SK-N-MC (cell line): ENCODE measurements at regions not wholly inside any gene's neighbourhood (a gene's known extent, or its start where the extent isn't known, plus 50 kb on each side); places are given as distances from the start of the nearest gene placed in this dataset.

Source experiments
- DNase-seq: peaks from one replicate; pipeline ENCODE4 v3.0.0-alpha.2; 2011; ENCODE audit warnings: low read depth, low spot score
- H3K27ac ChIP-seq: fragments of 200-600 bp; sonication (generic); 2 replicates; pipeline ENCODE4 v1.5.1; 2016; ENCODE audit warnings: mixed run types
- H3K36me3 ChIP-seq: fragments of 200-600 bp; sonication (generic); 2 replicates; pipeline ENCODE4 v1.6.1; 2017; ENCODE audit warnings: antibody characterized with exemption, low read length, mixed read lengths; ENCODE audit not compliant: insufficient read depth
- H3K4me3 ChIP-seq: fragments of 200-600 bp; sonication (generic); 2 replicates; pipeline ENCODE4 v1.5.1; 2016
- H3K9ac ChIP-seq: fragments of 200-600 bp; sonication (generic); 2 replicates; pipeline ENCODE4 v1.8.0; 2017; ENCODE audit warnings: mixed run types, mixed read lengths; ENCODE audit not compliant: insufficient read length
- H3K9me3 ChIP-seq: fragments of 200-600 bp; sonication (generic); 2 replicates; pipeline ENCODE4 v1.6.1; 2017; ENCODE audit warnings: low read depth, mild to moderate bottlenecking, antibody characterized with exemption, low read length, moderate library complexity, mixed read lengths
- EZH2 ChIP-seq: fragments of 200-600 bp; sonication (generic); IDR thresholded peaks from one replicate; pipeline ENCODE4 v1.6.1; 2017; ENCODE audit warnings: antibody characterized with exemption
- FOXP2 ChIP-seq: optimal IDR thresholded peaks from 2 replicates; pipeline ENCODE3; 2011; ENCODE audit warnings: mild to moderate bottlenecking, moderate library complexity; ENCODE audit not compliant: insufficient read depth; ENCODE audit errors: extremely low read length, control extremely low read depth
- POLR2AphosphoS5 ChIP-seq: IDR thresholded peaks from 2 replicates; pipeline ENCODE4 v1.6.1; 2012; ENCODE audit warnings: mild to moderate bottlenecking, low read depth, low read length, borderline replicate concordance

GRCh38 chr15:62766599-62766998, 275.9 kb upstream of the TPM1 start:
- Histone ChIP-seq H3K4me3 (no peak overlapping the region), H3K27ac (no peak overlapping the region), H3K9ac (no peak overlapping the region), H3K36me3 (no peaks in the 10 kb centered on the region), H3K9me3 (no peaks in the 10 kb centered on the region)
- TF ChIP-seq POLR2AphosphoS5 (no peak), FOXP2 (no peak), EZH2 (no peak)
- DNase-seq, result no peak

- no peak overlapping the region for H3K4me3 ChIP-seq
- no peak for DNase-seq
- no peak overlapping the region for H3K9ac ChIP-seq
- H3K27ac ChIP-seq, result no peak overlapping the region
- no peaks in the 10 kb centered on the region for H3K36me3 ChIP-seq
- TF ChIP-seq FOXP2 (no peak), EZH2 (no peak), POLR2AphosphoS5 (no peak)
- no peaks in the 10 kb centered on the region for H3K9me3 ChIP-seq
Measured at GRCh38 chr15:62769604-62770003, 272.9 kb upstream of the TPM1 start.

GRCh38 chr15:62770111-62770660, 272.4 kb upstream of the TPM1 start:
- TF ChIP-seq POLR2AphosphoS5 (no peak), EZH2 (no peak), FOXP2 (no peak)
- no peak overlapping the region for H3K4me3 ChIP-seq
- no peak for DNase-seq
- no peaks in the 10 kb centered on the region for H3K36me3 ChIP-seq
- no peak overlapping the region for H3K27ac ChIP-seq
- no peaks in the 10 kb centered on the region for H3K9me3 ChIP-seq
- no peak overlapping the region for H3K9ac ChIP-seq

- Histone ChIP-seq H3K27ac (no peak overlapping the region), H3K9ac (no peak overlapping the region)
Measured at GRCh38 chr15:62770752-62771151, 271.8 kb upstream of the TPM1 start.

GRCh38 chr15:62771234-62771633, 271.3 kb upstream of the TPM1 start:
- Histone ChIP-seq H3K9me3 (no peaks in the 10 kb centered on the region), H3K27ac (no peak overlapping the region), H3K9ac (no peak overlapping the region), H3K36me3 (no peaks in the 10 kb centered on the region), H3K4me3 (no peak overlapping the region)
- no peak for DNase-seq
- no peak for TF ChIP-seq POLR2AphosphoS5
- no peak for TF ChIP-seq EZH2
- TF ChIP-seq FOXP2, result no peak

More at GRCh38 chr15:62770752-62771151, 271.8 kb upstream of the TPM1 start:
- Histone ChIP-seq H3K4me3 (no peak overlapping the region), H3K36me3 (no peaks in the 10 kb centered on the region), H3K9me3 (no peaks in the 10 kb centered on the region)
- TF ChIP-seq POLR2AphosphoS5 (no peak), EZH2 (no peak), FOXP2 (no peak)
- no peak for DNase-seq

- H3K27ac ChIP-seq, result no peak overlapping the region
- no peak overlapping the region for H3K4me3 ChIP-seq
- no peak for DNase-seq
- TF ChIP-seq EZH2, result no peak
- no peaks in the 10 kb centered on the region for H3K36me3 ChIP-seq
- H3K9me3 ChIP-seq, result no peaks in the 10 kb centered on the region
- no peak overlapping the region for H3K9ac ChIP-seq
Measured at GRCh38 chr15:62773369-62774165, 269.0 kb upstream of the TPM1 start.

- Histone ChIP-seq H3K27ac (no peak overlapping the region), H3K9me3 (no peaks in the 10 kb centered on the region), H3K4me3 (no peak overlapping the region), H3K36me3 (no peaks in the 10 kb centered on the region), H3K9ac (no peak overlapping the region)
- no peak for DNase-seq
- TF ChIP-seq EZH2 (no peak), FOXP2 (no peak), POLR2AphosphoS5 (no peak)
Measured at GRCh38 chr15:62775932-62776331, 266.6 kb upstream of the TPM1 start.

- DNase-seq, result no peak
- H3K9me3 ChIP-seq, result no peaks in the 10 kb centered on the region
- H3K27ac ChIP-seq, result no peak overlapping the region
- H3K36me3 ChIP-seq, result no peaks in the 10 kb centered on the region
- H3K4me3 ChIP-seq, result no peak overlapping the region
- TF ChIP-seq EZH2, result no peak
- TF ChIP-seq POLR2AphosphoS5, result no peak
- TF ChIP-seq FOXP2, result no peak
- no peak overlapping the region for H3K9ac ChIP-seq
Measured at GRCh38 chr15:62777671-62778070, 264.9 kb upstream of the TPM1 start.
